Kidney (tissue), 13 donors: ENCODE measurements at regions not wholly inside any gene's neighbourhood (a gene's known extent, or its start where the extent isn't known, plus 50 kb on each side); places are given as distances from the start of the nearest gene placed in this dataset.

Experiments used
- DNase-seq, 5 donors: peaks; one replicate each; pipeline ENCODE4 v3.0.0-alpha.2; 2013 to 2020
- FAIRE-seq: peaks from 2 replicates; lab custom pipeline; 2012; peaks lifted over from hg19 to GRCh38; lab: Jason Lieb, UNC
- H3K27ac ChIP-seq, 2 donors: one replicate each; pipeline ENCODE4 v1.7.0; 2013; ENCODE audit warnings: low read depth in 2 of 2, low read length in 2 of 2, inconsistent platforms in 1 of 2
- H3K27me3 ChIP-seq: one replicate; pipeline ENCODE4 v1.7.1; 2013; ENCODE audit warnings: low read length, inconsistent platforms; ENCODE audit not compliant: control insufficient read depth, insufficient read depth
- H3K36me3 ChIP-seq, 3 donors: one replicate each; pipeline versions ENCODE4 v1.7.0 to v1.7.1; 2013; ENCODE audit warnings: low read length in 3 of 3, control low read depth in 1 of 3, inconsistent platforms in 1 of 3; ENCODE audit not compliant: insufficient read depth in 3 of 3, control insufficient read depth in 2 of 3
- H3K4me1 ChIP-seq, 3 donors: one replicate each; pipeline versions ENCODE4 v1.7.0 to v1.7.1; 2013; ENCODE audit warnings: low read length in 3 of 3, inconsistent platforms in 1 of 3, low read depth in 1 of 3; ENCODE audit not compliant: control insufficient read depth in 2 of 3, insufficient read depth in 2 of 3
- H3K4me3 ChIP-seq, 3 donors: one replicate each; pipeline versions ENCODE4 v1.7.0 to v1.8.1; 2013; ENCODE audit warnings: low read length in 3 of 3, control low read depth in 1 of 3, inconsistent platforms in 1 of 3
- H3K9ac ChIP-seq, 3 donors: one replicate each; pipeline versions ENCODE4 v1.7.0 to v1.7.1; 2013; ENCODE audit warnings: low read length in 3 of 3, control low read depth in 1 of 3, inconsistent platforms in 1 of 3
- H3K9me3 ChIP-seq, 3 donors: one replicate each; pipeline versions ENCODE4 v1.7.0 to v1.7.1; 2013; ENCODE audit warnings: low read length in 3 of 3, control low read depth in 1 of 3, inconsistent platforms in 1 of 3; ENCODE audit not compliant: control insufficient read depth in 2 of 3, insufficient read depth in 1 of 3
- intact Hi-C: fragments of 100-400 bp; cut with DNase I; formaldehyde crosslinking; loops from one replicate; pipeline ENCODE4 v1.11.1; 2022
- TF ChIP-seq, protein P1 (sequence below): IDR thresholded peaks from 3 replicates; pipeline ENCODE4 v1.5.1; 2012; ENCODE audit warnings: mild to moderate bottlenecking, moderate library complexity, borderline replicate concordance; ENCODE audit not compliant: insufficient read depth; ENCODE audit errors: extremely low read depth
- donor health status: control.
- donor health status: control.
- donor health status: control.
- donor health status: control.
- donor health status: control.
- donor health status: DM: yes; HTN: yes; CAD: no.
- donor health status: Normal renal cell carcinoma (clear cell type).

DNA sequence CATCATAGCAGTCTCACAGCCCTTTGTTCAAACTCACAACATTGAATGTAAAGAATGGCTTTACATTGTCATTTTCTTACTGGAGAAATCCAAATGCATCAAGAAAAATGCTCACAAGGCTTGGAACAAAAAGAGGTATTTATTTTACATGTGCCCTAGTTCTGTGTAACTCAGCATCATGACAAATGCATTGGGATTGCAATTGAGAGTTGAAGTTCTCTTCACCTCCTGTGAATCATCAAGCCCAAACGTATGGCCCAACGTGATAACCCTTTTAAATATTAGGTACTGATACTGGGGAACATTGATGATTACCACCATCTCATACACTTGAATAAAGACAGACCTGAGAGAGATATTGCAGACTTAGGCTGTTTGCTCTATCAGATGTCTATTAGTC lies 61.6 kb downstream of the GASK1B start:
- intact Hi-C loops = no loop called here
- H3K9ac ChIP-seq = no peak overlapping the region
- no peaks in the 10 kb centered on the region for H3K4me1 ChIP-seq
- no peaks in the 10 kb centered on the region for H3K9me3 ChIP-seq
- TF ChIP-seq, protein P1, sequence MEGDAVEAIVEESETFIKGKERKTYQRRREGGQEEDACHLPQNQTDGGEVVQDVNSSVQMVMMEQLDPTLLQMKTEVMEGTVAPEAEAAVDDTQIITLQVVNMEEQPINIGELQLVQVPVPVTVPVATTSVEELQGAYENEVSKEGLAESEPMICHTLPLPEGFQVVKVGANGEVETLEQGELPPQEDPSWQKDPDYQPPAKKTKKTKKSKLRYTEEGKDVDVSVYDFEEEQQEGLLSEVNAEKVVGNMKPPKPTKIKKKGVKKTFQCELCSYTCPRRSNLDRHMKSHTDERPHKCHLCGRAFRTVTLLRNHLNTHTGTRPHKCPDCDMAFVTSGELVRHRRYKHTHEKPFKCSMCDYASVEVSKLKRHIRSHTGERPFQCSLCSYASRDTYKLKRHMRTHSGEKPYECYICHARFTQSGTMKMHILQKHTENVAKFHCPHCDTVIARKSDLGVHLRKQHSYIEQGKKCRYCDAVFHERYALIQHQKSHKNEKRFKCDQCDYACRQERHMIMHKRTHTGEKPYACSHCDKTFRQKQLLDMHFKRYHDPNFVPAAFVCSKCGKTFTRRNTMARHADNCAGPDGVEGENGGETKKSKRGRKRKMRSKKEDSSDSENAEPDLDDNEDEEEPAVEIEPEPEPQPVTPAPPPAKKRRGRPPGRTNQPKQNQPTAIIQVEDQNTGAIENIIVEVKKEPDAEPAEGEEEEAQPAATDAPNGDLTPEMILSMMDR = no peak
- FAIRE-seq (no peak), DNase-seq (no peak)
- H3K27ac ChIP-seq = no peak overlapping the region
- no peaks in the 10 kb centered on the region for H3K27me3 ChIP-seq
- H3K4me3 ChIP-seq = no peak overlapping the region
- no peaks in the 10 kb centered on the region for H3K36me3 ChIP-seq

DNA sequence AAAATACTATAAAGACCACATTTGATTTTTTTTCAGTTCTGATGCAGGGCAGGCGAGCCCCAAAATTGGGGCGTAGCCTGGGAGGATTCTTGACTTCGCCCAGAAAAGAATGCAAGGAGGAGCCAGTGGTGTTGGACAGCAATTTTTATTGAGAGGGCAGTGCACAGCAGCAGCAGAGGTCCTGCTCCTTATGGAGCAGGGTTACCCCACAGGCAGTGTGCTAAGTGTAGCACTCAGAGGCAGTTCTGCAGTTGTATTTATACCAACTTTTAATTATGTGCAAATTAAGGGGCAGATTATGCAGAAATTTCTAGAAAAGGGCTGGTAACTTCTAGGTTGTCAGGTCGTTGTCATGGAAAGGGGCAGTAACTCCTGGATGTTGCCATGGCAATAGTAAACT lies 69.9 kb downstream of the GASK1B start:
- no peak for FAIRE-seq
- intact Hi-C loops = no loop called here

DNA sequence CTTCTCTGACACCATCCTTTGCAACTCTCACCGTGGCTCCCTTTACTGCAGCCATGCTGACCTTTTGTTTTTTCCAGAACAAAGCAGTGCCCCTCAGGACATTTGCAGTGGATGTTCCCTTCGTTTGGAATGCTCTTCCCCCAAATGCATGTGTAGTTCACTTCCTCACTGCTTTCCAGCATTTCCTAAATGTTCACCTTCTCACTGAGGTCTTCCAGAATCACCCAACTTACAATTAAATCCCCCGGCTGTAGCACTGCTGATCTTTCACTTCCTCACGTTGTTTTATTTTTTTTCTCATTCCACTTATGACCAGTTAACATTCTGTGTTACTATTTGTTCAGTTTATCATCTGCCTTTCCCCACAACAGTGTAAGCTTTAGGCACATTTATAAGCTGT lies 73.1 kb downstream of the GASK1B start:
- no peak for FAIRE-seq
- Histone ChIP-seq H3K9me3 (no peaks in the 10 kb centered on the region), H3K27ac (no peak overlapping the region), H3K27me3 (no peaks in the 10 kb centered on the region), H3K4me1 (no peaks in the 10 kb centered on the region), H3K4me3 (no peak overlapping the region), H3K36me3 (no peaks in the 10 kb centered on the region), H3K9ac (no peak overlapping the region)
- intact Hi-C loops = no loop called here
- DNase-seq = no peak
- TF ChIP-seq, protein P1 = no peak

More for the DNA sequence above, 69.9 kb downstream of the GASK1B start:
- Histone ChIP-seq H3K27ac (no peak overlapping the region), H3K4me3 (no peak overlapping the region), H3K4me1 (no peaks in the 10 kb centered on the region), H3K9ac (no peak overlapping the region), H3K36me3 (no peaks in the 10 kb centered on the region), H3K27me3 (no peaks in the 10 kb centered on the region), H3K9me3 (no peaks in the 10 kb centered on the region)
- no peak for DNase-seq
- TF ChIP-seq, protein P1 = no peak

DNA sequence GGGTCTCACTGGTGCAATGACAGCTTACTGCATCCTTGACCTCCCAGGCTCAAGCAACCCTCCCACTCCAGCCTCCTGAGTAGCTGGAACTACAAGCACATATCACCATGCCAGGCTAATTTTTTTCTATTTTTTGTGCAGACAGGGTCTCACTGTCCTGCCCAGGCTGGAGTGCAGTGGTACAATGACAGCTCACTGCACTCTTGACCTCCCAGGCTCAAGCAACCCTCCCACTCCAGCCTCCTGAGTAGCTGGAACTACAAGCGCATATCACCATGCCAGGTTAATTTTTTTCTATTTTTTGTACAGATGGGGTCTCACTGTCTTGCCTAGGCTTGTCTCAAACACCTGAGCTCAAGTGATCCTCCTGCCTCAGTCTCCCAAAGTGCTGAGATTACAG lies 74.0 kb downstream of the GASK1B start:
- intact Hi-C loops = no loop called here
- DNase-seq (no peak), FAIRE-seq (no peak)
- H3K9ac ChIP-seq = no peak overlapping the region
- H3K27ac ChIP-seq = no peak overlapping the region
- no peak overlapping the region for H3K4me3 ChIP-seq
- no peaks in the 10 kb centered on the region for H3K4me1 ChIP-seq
- H3K27me3 ChIP-seq = no peaks in the 10 kb centered on the region
- TF ChIP-seq, protein P1 = no peak
- H3K36me3 ChIP-seq = no peaks in the 10 kb centered on the region
- H3K9me3 ChIP-seq = no peaks in the 10 kb centered on the region
